Suprapubic skin (tissue), 4 donors: ENCODE measurements at regions not wholly inside any gene's neighbourhood (a gene's known extent, or its start where the extent isn't known, plus 50 kb on each side); places are given as distances from the start of the nearest gene placed in this dataset.

Source experiments
- DNase-seq, 2 donors: peaks; one replicate each; pipeline ENCODE4 v3.0.0-alpha.2; 2019; ENCODE audit warnings: low spot score in 2 of 2
- H3K27ac ChIP-seq: fragments of 200-600 bp; sonication (generic); one replicate; pipeline ENCODE4 v1.5.1; 2019
- H3K27me3 ChIP-seq: fragments of 200-600 bp; sonication (generic); one replicate; pipeline ENCODE4 v1.5.1; 2019
- H3K36me3 ChIP-seq: fragments of 200-600 bp; sonication (generic); one replicate; pipeline ENCODE4 v1.5.1; 2019
- H3K4me1 ChIP-seq: fragments of 200-600 bp; sonication (generic); one replicate; pipeline ENCODE4 v1.5.1; 2019
- H3K4me3 ChIP-seq: fragments of 200-600 bp; sonication (generic); one replicate; pipeline ENCODE4 v1.5.1; 2019; ENCODE audit warnings: mild to moderate bottlenecking
- H3K9me3 ChIP-seq: fragments of 200-600 bp; sonication (generic); one replicate; pipeline ENCODE4 v1.5.1; 2019
- EP300 ChIP-seq: sonication (generic); formaldehyde crosslinking; IDR thresholded peaks from one replicate; pipeline ENCODE4 v1.6.1; 2017; ENCODE audit warnings: antibody characterized with exemption
- POLR2A ChIP-seq, 2 donors: fragments of 450-650 bp; IDR thresholded peaks; one replicate each; pipeline ENCODE4 v1.6.1; 2017; ENCODE audit warnings: antibody characterized with exemption in 2 of 2, mild to moderate bottlenecking in 2 of 2, moderate library complexity in 2 of 2
- POLR2AphosphoS5 ChIP-seq, 3 donors: sonication (generic); formaldehyde crosslinking; IDR thresholded peaks; one replicate each; pipeline ENCODE4 v1.6.1; 2017; ENCODE audit warnings: antibody characterized with exemption in 3 of 3
- WGBS: methylation state at CpG from one replicate; pipeline ENCODE4 v1.1.5; 2018; 5-methylcytosine and 5-hydroxymethylcytosine counted together
- TF ChIP-seq, protein P1 (sequence below), 2 donors: fragments of 200-600 bp in 1 of 2; fragments of 450-650 bp in 1 of 2; sonication (generic) in 1 of 2; IDR thresholded peaks; one replicate each; pipeline ENCODE4 v1.5.1; 2016 to 2019; ENCODE audit warnings: antibody characterized with exemption in 2 of 2, mild to moderate bottlenecking in 1 of 2, moderate library complexity in 1 of 2

GRCh38 chr5:18686253-18686652 lies 1052.0 kb downstream of the TAF11L14 start:
- Histone ChIP-seq H3K9me3 (no peaks in the 10 kb centered on the region), H3K27ac (no peak overlapping the region), H3K4me3 (no peak overlapping the region), H3K27me3 (no peaks in the 10 kb centered on the region), H3K4me1 (no peaks in the 10 kb centered on the region), H3K36me3 (no peaks in the 10 kb centered on the region)
- no peak for DNase-seq
- TF ChIP-seq EP300, result no peak
- TF ChIP-seq POLR2A (IDR thresholded peaks at IDR 0.05), result no peak
- TF ChIP-seq, protein P1, sequence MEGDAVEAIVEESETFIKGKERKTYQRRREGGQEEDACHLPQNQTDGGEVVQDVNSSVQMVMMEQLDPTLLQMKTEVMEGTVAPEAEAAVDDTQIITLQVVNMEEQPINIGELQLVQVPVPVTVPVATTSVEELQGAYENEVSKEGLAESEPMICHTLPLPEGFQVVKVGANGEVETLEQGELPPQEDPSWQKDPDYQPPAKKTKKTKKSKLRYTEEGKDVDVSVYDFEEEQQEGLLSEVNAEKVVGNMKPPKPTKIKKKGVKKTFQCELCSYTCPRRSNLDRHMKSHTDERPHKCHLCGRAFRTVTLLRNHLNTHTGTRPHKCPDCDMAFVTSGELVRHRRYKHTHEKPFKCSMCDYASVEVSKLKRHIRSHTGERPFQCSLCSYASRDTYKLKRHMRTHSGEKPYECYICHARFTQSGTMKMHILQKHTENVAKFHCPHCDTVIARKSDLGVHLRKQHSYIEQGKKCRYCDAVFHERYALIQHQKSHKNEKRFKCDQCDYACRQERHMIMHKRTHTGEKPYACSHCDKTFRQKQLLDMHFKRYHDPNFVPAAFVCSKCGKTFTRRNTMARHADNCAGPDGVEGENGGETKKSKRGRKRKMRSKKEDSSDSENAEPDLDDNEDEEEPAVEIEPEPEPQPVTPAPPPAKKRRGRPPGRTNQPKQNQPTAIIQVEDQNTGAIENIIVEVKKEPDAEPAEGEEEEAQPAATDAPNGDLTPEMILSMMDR (IDR thresholded peaks at IDR 0.05), result no peak
- no peak for TF ChIP-seq POLR2AphosphoS5 (IDR thresholded peaks at IDR 0.05)
- 87% methylated on average over 3 of the region's 3 CpGs for WGBS

DNA sequence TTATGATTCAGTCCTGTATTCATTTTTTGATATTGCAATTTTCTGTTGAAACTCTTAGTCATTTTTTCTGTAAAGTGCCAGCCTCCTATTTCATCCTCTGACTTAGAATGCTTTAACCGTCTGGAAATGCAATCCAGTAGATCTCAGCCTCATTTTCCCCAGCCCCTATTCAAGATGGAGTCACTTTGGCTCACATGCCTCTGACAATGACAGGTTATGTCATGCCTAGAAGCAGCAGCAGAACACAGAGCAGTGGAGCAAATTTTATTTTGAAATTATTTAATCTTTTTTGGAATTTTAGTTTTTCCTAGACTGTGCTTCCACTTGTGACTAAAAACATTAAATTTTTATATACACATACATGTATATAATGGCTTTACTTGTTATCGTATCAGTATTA lies 1053.2 kb downstream of the TAF11L14 start:
- H3K36me3 ChIP-seq, result no peaks in the 10 kb centered on the region
- no peak overlapping the region for H3K27ac ChIP-seq
- 83% methylated on average over 2 of the region's 2 CpGs for WGBS
- H3K27me3 ChIP-seq, result no peaks in the 10 kb centered on the region
- TF ChIP-seq, protein P1 (IDR thresholded peaks at IDR 0.05), result no peak
- TF ChIP-seq EP300 (no peak), POLR2AphosphoS5 (IDR thresholded peaks at IDR 0.05) (no peak), POLR2A (IDR thresholded peaks at IDR 0.05) (no peak)
- DNase-seq, result no peak
- H3K4me1 ChIP-seq, result no peaks in the 10 kb centered on the region
- no peak overlapping the region for H3K4me3 ChIP-seq
- no peaks in the 10 kb centered on the region for H3K9me3 ChIP-seq

GRCh38 chr5:18699681-18700080 lies 1065.4 kb downstream of the TAF11L14 start:
- no peaks in the 10 kb centered on the region for H3K36me3 ChIP-seq
- DNase-seq, result no peak
- WGBS, result 54% methylated on average over 1 of the region's 1 CpG

GRCh38 chr5:18702821-18703220 lies 1068.6 kb downstream of the TAF11L14 start:
- Histone ChIP-seq H3K4me1 (peaks cover 4% of the 10 kb centered on the region), H3K9me3 (no peaks in the 10 kb centered on the region), H3K27ac (no peak overlapping the region), H3K4me3 (no peak overlapping the region), H3K27me3 (no peaks in the 10 kb centered on the region), H3K36me3 (no peaks in the 10 kb centered on the region)
- 58% methylated on average over 1 of the region's 1 CpG for WGBS
- TF ChIP-seq EP300 (no peak), POLR2AphosphoS5 (IDR thresholded peaks at IDR 0.05) (no peak), POLR2A (IDR thresholded peaks at IDR 0.05) (no peak)
- TF ChIP-seq, protein P1 (IDR thresholded peaks at IDR 0.05), result no peak
- no peak for DNase-seq

More at GRCh38 chr5:18699681-18700080, 1065.4 kb downstream of the TAF11L14 start:
- Histone ChIP-seq H3K4me1 (peaks cover 4% of the 10 kb centered on the region), H3K27me3 (no peaks in the 10 kb centered on the region), H3K4me3 (no peak overlapping the region), H3K9me3 (no peaks in the 10 kb centered on the region), H3K27ac (no peak overlapping the region)
- no peak for TF ChIP-seq POLR2A (IDR thresholded peaks at IDR 0.05)
- TF ChIP-seq POLR2AphosphoS5 (IDR thresholded peaks at IDR 0.05), result no peak
- TF ChIP-seq, protein P1 (IDR thresholded peaks at IDR 0.05), result no peak
- TF ChIP-seq EP300, result no peak

DNA sequence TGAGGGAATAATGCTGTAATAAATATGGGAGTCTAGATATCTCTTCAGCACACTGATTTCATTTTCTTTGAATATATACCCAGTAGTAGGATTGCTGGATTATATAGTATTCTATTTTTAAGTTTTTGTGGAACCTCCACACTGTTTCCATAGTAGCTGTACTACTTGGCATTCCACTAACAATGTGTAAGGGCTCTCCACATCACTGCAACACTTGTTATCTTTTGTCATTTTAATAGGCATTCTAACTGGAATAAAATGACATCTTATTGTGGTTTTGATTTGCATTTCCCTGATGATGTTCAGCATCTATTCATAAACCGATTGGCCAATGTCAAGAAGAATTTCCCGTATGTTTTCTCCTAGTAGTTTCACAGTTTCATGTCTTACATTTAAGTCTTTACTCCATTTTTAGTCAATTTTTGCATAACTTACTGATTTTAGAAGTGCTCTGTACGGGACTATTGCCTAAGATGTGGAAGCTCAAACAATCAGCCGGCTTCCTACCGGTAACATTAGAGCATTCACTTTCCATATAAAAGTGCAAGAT lies 1078.8 kb downstream of the TAF11L14 start:
- no peak overlapping the region for H3K27ac ChIP-seq
- no peaks in the 10 kb centered on the region for H3K27me3 ChIP-seq
- 83% methylated on average over 5 of the region's 5 CpGs for WGBS
- H3K4me3 ChIP-seq, result no peak overlapping the region
- TF ChIP-seq POLR2A (IDR thresholded peaks at IDR 0.05), result no peak
- TF ChIP-seq EP300, result no peak
- TF ChIP-seq, protein P1 (IDR thresholded peaks at IDR 0.05), result no peak
- no peak for TF ChIP-seq POLR2AphosphoS5 (IDR thresholded peaks at IDR 0.05)
- no peaks in the 10 kb centered on the region for H3K4me1 ChIP-seq
- no peaks in the 10 kb centered on the region for H3K36me3 ChIP-seq
- H3K9me3 ChIP-seq, result no peaks in the 10 kb centered on the region
- DNase-seq, result no peak
